ENCODE measurements at regions not wholly inside any gene's neighbourhood (a gene's known extent, or its start where the extent isn't known, plus 50 kb on each side); places are given as distances from the start of the nearest gene placed in this dataset.

DNA sequence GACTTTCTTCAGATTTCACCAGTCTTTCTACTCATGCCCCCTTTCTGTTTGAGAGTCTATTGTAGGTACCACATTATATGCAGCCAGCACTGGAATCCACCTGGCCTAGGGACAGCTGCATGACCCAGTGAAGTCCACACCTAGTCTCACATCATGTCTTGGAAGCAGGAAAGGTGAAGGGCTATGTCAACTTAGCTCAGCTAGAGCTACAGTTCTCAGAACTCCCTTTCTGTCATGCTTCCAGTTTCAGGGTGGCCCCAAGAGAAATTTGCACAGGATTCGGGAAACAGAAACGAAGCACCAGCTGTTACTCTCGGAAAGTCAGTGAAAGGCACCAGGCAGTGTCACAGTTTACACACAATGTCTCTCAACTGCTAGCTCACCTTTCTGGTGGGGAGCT is 51.6 kb upstream of the NLRP1 start:
- no peak for DNase-seq

DNA sequence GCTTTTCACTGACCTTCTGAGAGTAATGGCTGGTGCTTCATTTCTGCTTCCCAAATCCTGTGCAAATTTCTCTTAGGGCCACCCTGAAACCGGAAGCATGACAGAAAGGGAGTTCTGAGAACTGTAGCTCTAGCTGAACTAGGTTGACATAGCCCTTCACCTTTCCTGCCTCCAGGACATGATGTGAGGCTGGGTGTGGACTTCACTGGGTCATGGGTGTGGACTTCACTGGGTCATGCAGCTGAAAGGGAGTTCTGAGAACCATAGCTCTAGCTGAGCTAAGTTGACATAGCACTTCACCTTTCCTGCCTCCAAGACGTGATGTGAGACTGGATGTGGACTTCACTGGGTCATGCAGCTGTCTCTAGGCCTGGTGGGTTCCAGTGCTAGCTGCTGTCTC is 54.3 kb upstream of the NLRP1 start:
- no peak for DNase-seq

DNA sequence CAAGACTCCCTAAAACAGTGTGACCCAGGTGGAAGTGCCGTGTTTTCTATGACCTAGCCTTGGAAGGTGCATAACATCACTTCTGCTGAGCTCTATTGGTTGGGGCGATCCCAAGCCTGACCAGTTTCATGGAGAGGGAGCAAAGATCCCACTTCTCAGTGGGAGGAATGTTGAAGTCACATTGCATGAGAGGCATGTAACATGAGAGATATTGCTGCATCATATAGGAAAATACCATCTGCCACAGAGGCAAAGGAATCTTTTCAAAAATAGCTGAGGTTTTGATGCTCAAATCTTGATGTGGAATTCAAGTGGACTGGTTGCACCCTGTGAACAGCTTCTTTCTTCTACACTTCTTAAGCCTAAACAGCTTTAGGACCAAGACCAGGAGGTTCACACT is 56.4 kb upstream of the NLRP1 start:
- no peak for DNase-seq

DNA sequence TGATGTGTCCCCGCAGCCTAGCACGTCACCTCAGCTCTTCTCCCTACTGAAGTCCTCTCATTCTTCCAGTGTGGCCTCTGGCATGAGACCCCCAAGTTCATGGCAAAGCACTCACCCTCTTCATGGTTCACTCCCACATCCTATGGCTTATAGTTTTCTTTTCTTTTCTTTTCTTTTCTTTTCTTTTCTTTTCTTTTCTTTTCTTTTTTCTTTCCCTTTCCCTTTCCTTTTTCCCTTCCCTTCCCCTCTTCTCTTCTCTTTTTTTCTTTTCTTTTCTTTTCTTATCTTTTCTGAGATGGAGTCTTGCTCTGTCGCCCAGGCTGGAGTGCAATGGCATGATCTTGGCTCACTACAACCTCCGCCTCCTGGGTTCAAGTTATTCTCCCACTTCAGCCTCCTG is 58.4 kb upstream of the NLRP1 start:
- DNase-seq: no peak

DNA sequence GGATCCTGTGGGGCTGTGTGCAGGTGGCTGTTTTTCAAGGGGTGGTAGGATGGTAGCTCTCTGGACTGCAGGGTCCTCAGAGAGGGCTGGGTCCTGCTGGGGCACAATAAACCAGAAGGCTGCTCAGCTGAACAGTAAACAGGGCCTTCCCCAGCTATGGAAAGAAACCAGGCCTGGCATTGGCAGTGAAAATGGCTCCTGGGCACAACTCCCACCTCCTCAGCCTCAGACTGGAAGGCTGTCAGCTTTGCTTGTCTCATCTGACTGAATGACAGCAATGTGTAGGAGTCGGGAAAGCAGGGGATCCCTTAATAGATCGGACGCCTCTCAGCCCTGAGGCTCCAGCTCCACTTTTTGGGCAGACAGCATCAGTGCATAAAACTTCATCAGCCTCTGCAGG is 59.8 kb upstream of the NLRP1 start:
- DNase-seq: no peak

DNA sequence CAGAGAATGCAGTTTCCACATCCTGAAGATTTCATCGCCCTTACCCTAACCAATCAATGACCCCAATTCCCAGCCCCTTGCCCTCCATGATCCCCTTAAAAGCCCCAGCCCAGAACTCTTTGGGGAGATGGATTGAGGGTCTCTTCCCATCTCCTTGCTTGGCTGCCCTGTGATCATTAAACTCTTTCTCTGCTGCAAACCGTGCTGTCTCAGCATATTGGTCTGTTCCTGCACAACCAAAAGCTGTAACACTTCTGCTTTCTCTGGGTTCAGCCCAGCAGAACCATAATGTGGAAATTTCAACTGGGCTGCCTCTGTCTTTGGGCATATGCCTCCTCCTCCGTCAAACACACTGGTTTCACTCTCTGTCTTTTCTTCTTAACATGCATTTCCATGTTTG is 67.0 kb upstream of the NLRP1 start:
- no peak for DNase-seq

DNA sequence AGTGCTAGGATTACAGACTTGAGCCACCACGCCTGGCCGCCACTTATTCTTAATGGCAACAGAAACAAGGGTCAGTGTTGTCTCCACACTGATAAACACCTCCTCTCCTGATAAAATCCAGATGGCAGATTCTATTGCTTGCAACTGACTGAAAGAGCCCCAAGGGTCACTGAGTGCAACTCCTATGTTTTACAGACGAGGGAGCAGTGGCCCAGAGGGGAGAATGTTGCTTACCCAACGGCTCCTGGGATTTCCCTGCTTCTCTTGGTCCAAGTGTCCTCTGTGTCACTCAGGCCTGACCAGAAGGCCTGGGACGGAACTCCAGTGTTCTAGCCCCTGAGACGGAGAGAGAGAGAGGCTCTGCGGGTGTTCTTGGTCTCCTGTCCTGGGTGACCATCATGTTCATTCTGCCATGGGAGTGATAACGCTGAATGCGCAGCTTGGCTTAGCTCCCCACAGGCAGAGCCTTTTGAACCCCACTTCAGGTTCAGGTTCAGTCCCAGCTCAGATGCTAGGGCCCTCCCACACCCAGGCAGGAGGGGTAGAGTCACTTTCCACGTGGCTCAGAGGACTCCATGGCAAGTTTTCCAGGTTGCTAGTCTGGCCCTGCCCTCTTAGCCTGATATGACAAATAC is 77.3 kb upstream of the NLRP1 start:
- no peak for DNase-seq

DNA sequence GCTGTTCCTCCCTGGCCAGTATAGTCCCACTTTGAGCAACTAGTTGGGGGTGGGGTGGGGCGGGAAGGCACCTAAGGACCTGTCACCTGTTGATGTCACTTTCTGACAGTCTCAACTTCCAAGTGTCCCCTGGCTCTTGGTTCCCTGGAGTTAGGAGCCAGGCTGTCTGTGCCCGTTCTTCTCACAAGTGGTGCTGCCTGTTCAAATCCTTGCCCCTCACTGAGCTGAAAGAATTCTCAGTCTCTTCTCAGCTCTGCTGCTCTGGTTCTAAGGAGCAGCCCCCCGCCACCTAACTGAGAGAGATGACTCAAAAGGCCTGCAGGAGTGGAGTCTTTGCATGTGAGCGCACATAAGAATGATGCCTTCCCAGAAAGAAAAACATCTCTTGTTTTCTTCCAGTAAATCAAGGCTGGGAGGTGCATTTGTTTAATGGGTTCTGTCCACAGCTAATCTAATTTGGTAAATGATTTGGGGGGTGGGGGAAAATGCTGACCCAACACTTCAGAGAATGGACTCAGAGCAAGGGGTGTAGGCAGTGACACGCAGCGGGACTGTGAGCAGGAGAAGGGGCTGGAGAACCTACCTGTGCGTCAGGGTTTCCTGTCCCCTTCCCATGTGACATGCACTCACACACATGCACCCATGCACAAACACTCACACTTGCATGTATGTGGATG is 78.2 kb upstream of the NLRP1 start:
- no peak for DNase-seq

DNA sequence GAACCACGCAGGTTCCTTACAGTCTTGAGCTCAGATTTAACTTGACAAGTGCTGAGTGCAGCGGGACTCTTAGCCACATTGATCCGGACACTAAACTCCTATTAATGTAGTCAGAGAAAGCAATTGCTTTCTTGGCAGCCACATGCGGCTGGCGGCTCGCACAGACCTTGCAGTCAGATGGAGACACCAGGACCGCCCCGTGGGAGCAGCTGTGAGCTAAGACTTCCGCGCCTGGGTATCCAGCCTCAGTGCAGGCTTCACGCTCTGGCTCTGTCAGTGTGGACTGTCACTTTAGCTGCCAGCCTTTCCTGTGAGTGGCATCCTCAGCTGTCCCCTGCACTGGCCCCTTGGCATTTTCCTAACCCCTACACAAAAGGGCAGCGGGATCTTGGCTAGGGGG is 80.9 kb upstream of the NLRP1 start:
- no peak for DNase-seq

DNA sequence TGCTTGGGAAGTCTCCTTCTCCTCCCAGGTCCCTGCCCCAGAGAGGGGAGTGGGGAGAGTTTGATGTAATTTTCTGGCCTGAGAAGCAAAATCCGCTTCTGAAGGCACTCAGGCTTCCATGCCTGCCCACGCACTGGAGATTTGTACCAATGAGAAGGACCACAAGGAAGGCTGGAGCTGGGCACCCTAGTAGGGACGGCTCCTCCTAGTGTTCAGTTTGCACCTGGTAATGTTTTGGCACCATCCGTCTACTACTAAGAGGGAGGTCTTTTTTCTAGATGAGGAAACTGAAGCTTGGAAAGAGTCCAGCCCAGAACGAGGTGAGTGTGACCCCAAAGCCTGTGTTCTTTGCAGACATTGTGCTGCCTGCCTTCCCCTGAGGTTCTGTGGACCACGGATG is 83.6 kb upstream of the NLRP1 start:
- no peak for DNase-seq

DNA sequence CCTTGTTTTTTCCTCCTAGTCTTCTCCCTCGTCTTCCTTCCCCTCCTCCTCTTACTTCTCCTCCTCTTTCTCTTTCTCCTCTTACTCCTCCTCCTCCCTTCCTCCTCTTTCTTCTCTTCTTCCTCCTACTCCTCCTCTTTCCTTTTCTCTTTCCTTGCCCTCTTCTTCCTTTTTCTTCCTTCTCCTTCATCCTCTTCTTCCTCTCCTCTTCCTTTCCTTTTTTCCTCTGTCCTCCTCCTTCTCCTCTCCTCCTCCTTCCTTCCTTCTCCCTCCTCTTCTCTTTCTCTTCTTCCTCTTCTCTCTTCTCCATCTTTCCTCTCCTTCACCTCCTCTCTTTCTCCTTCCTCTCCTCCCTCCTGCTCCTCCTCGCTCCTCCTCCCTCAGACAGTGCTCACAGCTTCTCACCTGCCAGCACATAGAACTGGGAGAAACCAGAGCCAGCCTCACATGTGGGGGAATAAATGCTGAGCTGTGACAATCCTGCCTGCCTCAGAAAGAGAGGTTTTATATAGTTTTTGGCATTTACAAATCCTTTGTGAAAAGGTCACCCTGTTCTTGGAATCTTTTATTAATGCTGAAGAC is 84.3 kb upstream of the NLRP1 start:
- DNase-seq: no peak

DNA sequence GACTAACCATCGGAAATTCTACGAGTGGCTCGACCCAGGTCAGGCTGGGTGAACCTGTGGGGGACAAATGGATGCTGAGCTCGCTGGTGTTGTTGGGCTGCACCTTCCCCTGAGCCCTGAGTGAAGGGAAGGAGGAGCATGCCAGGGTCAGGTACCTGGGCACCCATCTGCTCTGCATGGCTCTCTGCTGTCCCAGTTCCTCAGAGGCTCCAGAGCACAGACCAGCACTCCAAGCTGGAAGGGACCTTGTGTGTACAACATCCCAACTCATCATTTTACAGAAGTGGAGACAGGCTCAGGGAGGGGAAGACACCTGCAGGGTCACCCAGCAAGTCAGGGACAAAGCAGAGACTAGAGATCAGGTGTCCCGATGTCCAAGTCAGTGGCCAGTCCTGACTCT is 84.9 kb upstream of the NLRP1 start:
- no peak for DNase-seq

DNA sequence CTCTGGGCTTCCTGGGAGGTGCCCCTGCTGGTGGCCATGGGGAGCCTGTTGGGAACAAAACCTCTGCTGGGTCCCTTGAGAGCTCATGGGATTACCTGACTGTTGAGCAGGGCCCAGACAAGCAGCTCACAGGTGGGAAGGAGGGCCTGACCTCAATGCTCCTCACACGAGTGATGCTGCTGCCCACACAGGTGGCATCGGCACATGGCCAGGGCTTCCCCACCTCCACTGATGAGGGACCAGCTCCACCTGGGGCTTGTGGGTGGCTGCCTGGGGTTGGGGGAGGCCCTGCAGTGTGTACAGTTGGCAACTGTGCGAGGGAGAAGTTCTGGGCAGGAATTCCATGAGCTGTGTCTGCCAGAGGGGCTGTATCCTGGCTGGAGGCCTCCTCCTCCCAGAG is 87.8 kb upstream of the NLRP1 start:
- no peak for DNase-seq

DNA sequence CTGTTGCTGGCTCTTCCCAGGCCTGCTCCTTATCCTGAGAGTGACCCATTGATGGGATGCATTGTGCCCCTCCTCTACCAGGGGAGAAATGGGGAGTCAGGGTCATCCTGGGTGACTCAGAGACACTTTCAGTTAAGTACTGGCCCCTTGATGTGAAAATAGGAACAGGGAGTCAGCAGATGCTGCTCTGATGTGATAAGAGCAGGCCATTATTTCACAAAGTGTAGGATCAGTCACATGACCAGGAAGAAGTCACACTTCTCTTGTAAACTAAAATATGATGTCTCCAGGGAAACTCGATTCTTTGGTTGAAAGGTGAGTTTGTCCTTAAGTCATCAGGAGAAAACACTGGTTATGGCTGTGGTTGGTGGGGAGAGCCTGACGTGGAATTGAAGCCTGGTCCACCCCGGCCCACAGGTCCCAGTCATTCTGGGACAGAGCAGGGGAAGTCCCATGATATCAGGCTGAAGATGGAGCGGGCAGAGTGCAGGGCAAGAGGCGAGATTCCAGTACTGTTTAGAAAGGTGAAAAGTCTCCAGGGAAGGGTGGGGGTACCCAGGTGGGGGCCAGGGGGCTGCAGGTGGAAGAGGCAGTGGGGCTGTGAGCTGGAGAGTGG is 88.6 kb upstream of the NLRP1 start:
- no peak for DNase-seq

DNA sequence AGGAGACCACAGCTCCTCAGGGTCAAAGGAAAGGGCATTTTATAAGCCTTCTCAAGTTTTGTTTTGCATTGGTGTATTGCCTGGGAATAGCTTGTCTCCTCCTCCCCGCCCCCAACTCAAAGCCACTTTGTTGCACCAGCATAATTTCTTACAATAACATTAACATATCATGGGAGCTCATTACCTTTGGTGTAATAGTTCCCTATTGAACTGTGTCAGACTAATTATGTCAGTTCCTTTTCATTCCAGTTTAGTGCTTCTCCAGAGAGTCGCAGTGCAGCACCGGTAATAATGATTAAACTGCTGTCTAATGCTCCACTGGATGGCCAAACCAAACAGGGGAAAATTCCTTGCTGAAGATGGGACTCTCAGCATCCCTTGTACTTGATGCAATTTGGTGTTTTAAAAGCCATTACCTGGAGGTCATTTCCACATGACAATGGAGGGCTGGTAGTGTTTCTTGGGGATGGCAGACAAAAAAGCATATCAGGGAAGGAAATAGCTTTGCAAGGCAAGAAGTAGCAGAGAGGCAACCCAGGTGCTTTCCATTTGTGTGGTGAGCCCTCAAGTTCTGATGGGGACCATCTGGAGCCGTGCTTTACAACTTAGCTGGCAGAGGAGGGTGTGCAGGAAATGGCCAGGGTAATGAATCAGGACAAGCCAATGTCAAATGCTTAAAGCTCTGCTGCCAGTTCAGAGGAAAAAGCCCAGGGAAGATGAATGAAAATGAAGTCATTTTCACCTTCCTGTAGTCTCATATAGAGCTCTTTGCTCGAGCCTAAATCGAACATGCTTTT is 91.5 kb upstream of the NLRP1 start:
- no peak for DNase-seq

DNA sequence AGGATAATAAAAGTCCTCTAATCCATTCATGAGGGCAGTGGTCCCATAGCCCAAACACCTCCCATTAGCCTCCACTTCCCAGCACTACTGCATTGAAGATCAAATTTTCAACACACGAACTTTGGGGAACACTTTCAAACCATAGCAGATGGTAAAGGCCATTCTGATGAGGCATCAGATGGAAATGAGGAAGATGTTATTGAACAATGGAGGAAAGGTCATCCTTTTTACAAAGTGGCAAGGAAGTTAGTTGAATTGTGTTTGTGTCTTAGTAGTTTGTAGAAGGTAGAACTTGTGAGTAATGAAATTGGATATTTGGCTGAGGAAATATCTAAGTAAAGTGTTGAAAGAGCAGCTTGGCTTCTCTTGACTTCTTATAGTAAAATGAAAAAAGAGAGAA is 93.3 kb upstream of the NLRP1 start:
- no peak for DNase-seq

DNA sequence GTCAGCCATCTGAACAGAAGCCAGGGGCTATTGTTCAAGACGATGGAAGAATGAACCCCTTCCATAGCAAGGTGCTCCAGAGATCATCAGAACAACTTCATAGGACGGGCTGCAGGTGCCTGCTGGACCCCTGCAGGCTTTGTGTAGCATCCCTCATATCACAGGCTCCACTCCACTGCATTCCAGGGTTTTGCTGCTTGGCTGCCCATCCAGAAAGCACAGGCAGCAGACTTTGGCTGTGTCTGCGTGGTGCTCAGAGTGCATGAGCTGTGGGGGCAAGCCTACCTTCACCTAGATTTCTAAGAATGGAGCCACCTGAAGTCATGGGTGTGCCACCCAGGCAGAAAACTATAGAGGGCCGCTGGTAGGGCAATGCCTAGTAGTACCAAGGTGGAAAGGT is 93.9 kb upstream of the NLRP1 start:
- DNase-seq: no peak

DNA sequence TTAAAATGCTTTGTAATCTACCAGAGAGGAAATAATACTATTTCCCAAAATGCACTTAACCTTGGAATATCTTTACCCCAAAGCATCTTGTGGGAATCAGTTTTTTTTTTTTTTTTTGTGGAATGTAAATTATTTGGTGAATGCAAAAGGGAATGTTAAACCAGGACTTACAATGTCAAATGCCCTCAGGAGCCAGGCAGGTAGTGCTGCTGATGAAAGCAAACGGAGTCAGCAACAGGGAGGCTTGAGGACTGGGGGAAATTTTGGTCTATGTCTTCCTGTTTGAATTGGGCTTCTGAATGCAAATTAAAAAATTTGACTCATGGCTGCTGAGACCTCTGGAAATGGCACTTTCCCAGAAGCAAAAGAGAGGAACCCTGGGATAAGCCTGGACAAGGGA is 96.5 kb upstream of the NLRP1 start:
- DNase-seq: no peak

DNA sequence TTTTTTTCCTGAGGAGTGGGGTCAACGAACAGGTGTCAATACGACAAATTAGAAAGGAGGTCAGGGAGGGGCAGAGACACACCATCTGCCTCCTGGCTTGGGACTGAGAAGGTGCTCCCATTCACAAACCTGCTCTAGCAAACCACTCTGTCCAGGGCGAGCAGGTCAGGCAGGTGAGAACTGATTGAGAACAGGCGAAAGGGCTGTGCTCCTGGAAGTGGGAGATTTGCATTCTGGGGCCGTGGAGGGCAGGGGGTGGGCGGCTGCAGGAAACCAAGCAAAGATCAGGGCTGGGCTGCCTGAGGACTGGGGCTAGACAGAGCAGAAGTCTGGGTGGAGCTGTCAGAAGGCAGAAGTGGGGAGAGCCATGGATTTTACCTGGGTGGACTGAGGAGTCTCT is 98.9 kb upstream of the NLRP1 start:
- DNase-seq: no peak

DNA sequence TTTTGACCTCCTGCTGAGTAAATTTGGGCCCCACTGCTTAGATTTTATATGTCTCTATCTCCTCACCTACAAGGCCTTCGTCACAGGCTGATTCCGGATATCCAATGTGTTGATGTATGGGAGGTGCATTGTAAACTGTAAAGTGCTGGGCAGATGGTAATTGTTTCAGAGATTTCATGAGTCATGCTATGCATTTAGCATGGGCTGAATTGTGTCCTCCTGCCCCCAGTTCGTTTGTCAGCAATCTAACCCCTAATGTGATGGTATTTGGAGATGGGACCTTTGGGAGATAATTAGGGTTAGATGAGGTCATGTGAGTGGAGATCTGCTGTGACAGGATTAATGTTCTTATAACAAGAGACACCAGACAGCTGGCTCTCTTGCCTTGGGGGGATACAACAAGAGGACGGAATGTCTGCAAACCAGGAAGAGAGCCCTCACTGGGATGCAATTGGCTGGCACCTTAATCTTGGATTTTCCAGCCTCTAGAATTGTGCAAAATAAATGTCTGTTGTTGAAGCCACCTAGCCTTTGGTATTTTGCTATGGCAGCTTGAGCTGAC is 101.8 kb upstream of the NLRP1 start:
- no peak for DNase-seq

DNA sequence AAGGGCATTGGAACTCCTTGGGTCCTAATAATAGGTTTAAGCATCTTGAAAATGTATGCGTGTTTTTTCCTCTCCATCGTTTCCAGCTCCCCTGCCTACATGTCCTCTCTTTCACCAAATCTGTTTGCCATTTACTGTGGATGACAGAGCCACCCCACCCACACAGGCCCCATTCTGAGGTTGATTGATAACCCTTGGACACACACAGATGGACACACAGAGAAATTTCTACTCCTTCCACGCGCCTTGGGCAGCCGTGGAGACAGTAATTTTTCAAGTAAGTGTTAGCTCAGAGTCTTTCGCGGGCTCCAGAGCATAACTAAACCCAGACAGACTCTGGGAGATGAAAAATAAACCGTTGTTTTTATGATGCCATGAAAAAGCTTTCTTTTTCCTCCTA is 103.3 kb upstream of the NLRP1 start:
- DNase-seq: no peak

DNA sequence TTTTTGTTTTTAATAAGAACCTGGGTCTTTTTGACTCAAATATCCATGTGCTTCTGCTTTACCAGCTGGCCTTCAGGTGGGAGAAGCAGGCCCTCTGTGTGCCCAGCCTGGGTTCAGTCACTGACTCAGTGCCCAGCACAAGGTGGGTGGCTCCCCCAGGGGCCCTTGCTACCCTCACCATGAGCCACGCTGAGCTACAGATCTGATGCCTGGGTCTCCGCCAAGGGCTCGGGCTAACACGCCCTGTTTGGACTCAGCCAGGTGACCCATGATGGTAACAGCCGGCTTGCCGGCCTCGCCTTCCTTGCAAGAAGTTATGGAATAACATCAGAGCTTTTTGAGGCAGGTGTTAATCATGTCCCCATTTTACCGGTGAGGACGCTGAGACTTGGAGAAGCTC is 109.5 kb upstream of the NLRP1 start:
- DNase-seq: no peak

DNA sequence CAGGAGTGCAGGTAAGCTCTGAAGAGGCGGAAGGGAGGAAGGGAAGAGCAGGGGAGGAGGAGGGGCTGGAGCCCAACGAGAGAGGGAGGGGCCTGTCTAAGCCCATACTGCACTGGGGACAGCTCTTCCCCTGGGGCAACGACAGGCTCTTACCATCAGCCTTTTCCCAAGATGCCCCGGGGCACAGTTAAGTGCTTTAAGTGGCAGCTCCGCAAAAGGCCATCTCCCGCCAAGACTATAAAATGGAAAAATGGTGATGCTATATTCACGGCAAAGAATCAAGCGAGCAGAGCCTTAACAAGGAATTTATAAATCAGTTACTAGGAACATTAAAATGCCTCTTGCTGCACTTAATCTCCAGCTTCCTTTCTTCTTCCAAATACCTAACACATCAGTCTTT is 110.2 kb upstream of the NLRP1 start:
- DNase-seq: no peak

All from NCI-H226 (cell line).